Stomach (tissue), 8 donors: ENCODE measurements at regions not wholly inside any gene's neighbourhood (a gene's known extent, or its start where the extent isn't known, plus 50 kb on each side); places are given as distances from the start of the nearest gene placed in this dataset.
A peak's percentile ranks its signal among the peaks of the same experiment; 100 is the strongest.

Source experiments
- DNase-seq, 2 donors: peaks; one replicate each; pipeline versions ENCODE4 v3.0.0 to v3.0.0-alpha.2; 2013 to 2019
- H3K27ac ChIP-seq, 5 donors: fragments of 200-600 bp in 4 of 5; sonication (generic) in 4 of 5; one replicate each; pipeline ENCODE4 v1.5.1; 2013 to 2019; ENCODE audit warnings: mild to moderate bottlenecking in 1 of 5, moderate library complexity in 1 of 5
- H3K27me3 ChIP-seq, 3 donors: fragments of 200-600 bp; sonication (generic); one replicate each; pipeline ENCODE4 v1.5.1; 2017 to 2019; ENCODE audit warnings: mixed run types in 1 of 3
- H3K36me3 ChIP-seq, 4 donors: fragments of 200-600 bp; sonication (generic); 1 replicate in 3 of 4; 2 replicates in 1 of 4; pipeline ENCODE4 v1.5.1; 2016 to 2019
- H3K4me1 ChIP-seq, 4 donors: fragments of 200-600 bp; sonication (generic); one replicate each; pipeline ENCODE4 v1.5.1; 2016 to 2019
- H3K4me3 ChIP-seq, 4 donors: fragments of 200-600 bp; sonication (generic) in 3 of 4; one replicate each; pipeline ENCODE4 v1.5.1; 2016 to 2019; ENCODE audit warnings: mild to moderate bottlenecking in 1 of 4
- H3K9me3 ChIP-seq, 4 donors: fragments of 200-600 bp; sonication (generic); one replicate each; pipeline ENCODE4 v1.5.1; 2016 to 2019
- CTCF ChIP-seq, 7 experiments: fragments of 450-650 bp in 4 of 7; fragments of 200-600 bp in 3 of 7; sonication (generic) in 3 of 7; IDR thresholded peaks; one replicate each; pipeline ENCODE4 v1.5.1; 2016 to 2019; ENCODE audit warnings: antibody characterized with exemption in 7 of 7, control low read depth in 2 of 7, mild to moderate bottlenecking in 1 of 7
- EP300 ChIP-seq: sonication (generic); formaldehyde crosslinking; IDR thresholded peaks from one replicate; pipeline ENCODE4 v1.6.1; 2017; ENCODE audit warnings: antibody characterized with exemption
- POLR2A ChIP-seq, 4 donors: fragments of 450-650 bp; IDR thresholded peaks; one replicate each; pipeline ENCODE4 v1.6.1; 2016; ENCODE audit warnings: antibody characterized with exemption in 4 of 4, control low read depth in 2 of 4, mild to moderate bottlenecking in 1 of 4, moderate library complexity in 1 of 4
- POLR2AphosphoS5 ChIP-seq, 3 donors: sonication (generic); formaldehyde crosslinking; IDR thresholded peaks; one replicate each; pipeline ENCODE4 v1.6.1; 2016; ENCODE audit warnings: antibody characterized with exemption in 3 of 3
- WGBS, 5 donors: extraction: QIAGEN DNeasy Blood & Tissue Kit in 3 of 5; methylation state at CpG; one replicate each; pipeline versions ENCODE4 v1.1.5 to v1.1.7; 2013 to 2018; 5-methylcytosine and 5-hydroxymethylcytosine counted together
- intact Hi-C: fragments of 100-400 bp; cut with DNase I; formaldehyde crosslinking; loops from one replicate; pipeline ENCODE4 v1.15.1; 2023; ENCODE audit warnings: low total_unique reads
- donor health status: healthy with polysubstance abuse.
- donor health status: Bipolar disorder and iron deficiency.
- donor health status: healthy.

GRCh38 chr7:31203551-31203950, 137.0 kb downstream of the NEUROD6 start:
- DNase-seq: peak in 1 of 2 donors; percentile 70
- Histone ChIP-seq H3K36me3 (no peaks in the 10 kb centered on the region), H3K9me3 (no peaks in the 10 kb centered on the region), H3K27me3 (no peaks in the 10 kb centered on the region), H3K27ac (no peak overlapping the region), H3K4me3 (no peak overlapping the region), H3K4me1 (no peaks in the 10 kb centered on the region)
- TF ChIP-seq POLR2AphosphoS5 (IDR thresholded peaks at IDR 0.05) (no peak), EP300 (no peak), CTCF (IDR thresholded peaks at IDR 0.05) (no peak), POLR2A (IDR thresholded peaks at IDR 0.05) (no peak)
- WGBS, 5 donors: 28 to 46% (median 44%) methylated on average over 2 of the region's 2 CpGs
- intact Hi-C loops: no loop called here

- 87 to 92% (median 90%) methylated on average over 6 of the region's 6 CpGs for WGBS, 5 donors
- Histone ChIP-seq H3K9me3 (no peaks in the 10 kb centered on the region), H3K36me3 (no peaks in the 10 kb centered on the region), H3K4me1 (no peaks in the 10 kb centered on the region), H3K27ac (no peak overlapping the region), H3K4me3 (no peak overlapping the region), H3K27me3 (no peaks in the 10 kb centered on the region)
- DNase-seq: no peak
- intact Hi-C loops: no loop called here
- TF ChIP-seq POLR2A (IDR thresholded peaks at IDR 0.05): no peak
- TF ChIP-seq POLR2AphosphoS5 (IDR thresholded peaks at IDR 0.05): no peak
- no peak for TF ChIP-seq CTCF (IDR thresholded peaks at IDR 0.05)
These were observed 137.7 kb downstream of the NEUROD6 start for GRCh38 chr7:31202801-31203200.

GRCh38 chr7:31192986-31193385, 140.9 kb downstream of the ADCYAP1R1 start:
- TF ChIP-seq POLR2A (IDR thresholded peaks at IDR 0.05) (no peak), CTCF (IDR thresholded peaks at IDR 0.05) (peak in 5 of 7 experiments; percentile 58 to 72 (median 62)), POLR2AphosphoS5 (IDR thresholded peaks at IDR 0.05) (no peak), EP300 (no peak)
- peak; percentile 73 to 86 for DNase-seq
- H3K36me3 ChIP-seq: no peaks in the 10 kb centered on the region
- WGBS, 5 donors: 2 to 6% (median 4%) methylated on average over 14 to 27 of the region's 27 CpGs
- no peaks in the 10 kb centered on the region for H3K9me3 ChIP-seq
- H3K27me3 ChIP-seq: peaks cover 0 to 6% (median 6%) of the 10 kb centered on the region in 3 donors
- H3K4me1 ChIP-seq: peaks cover 0 to 7% (median 6%) of the 10 kb centered on the region in 4 donors
- peak overlapping the region in 1 of 4 donors; percentile 7 for H3K4me3 ChIP-seq
- intact Hi-C loops: no loop called here
- no peak overlapping the region for H3K27ac ChIP-seq

GRCh38 chr7:31190906-31191305, 138.8 kb downstream of the ADCYAP1R1 start:
- Histone ChIP-seq H3K27me3 (peaks cover 0 to 6% (median 6%) of the 10 kb centered on the region in 3 donors), H3K27ac (no peak overlapping the region), H3K9me3 (no peaks in the 10 kb centered on the region), H3K36me3 (no peaks in the 10 kb centered on the region), H3K4me1 (peaks cover 0 to 7% (median 6%) of the 10 kb centered on the region in 4 donors), H3K4me3 (no peak overlapping the region)
- TF ChIP-seq CTCF (IDR thresholded peaks at IDR 0.05) (no peak), POLR2AphosphoS5 (IDR thresholded peaks at IDR 0.05) (no peak), POLR2A (IDR thresholded peaks at IDR 0.05) (no peak), EP300 (no peak)
- intact Hi-C loops: no loop called here
- 65 to 74% (median 69%) methylated on average over 3 of the region's 3 CpGs for WGBS, 5 donors
- DNase-seq: no peak
